ENCODE measurements at regions not wholly inside any gene's neighbourhood (a gene's known extent, or its start where the extent isn't known, plus 50 kb on each side); places are given as distances from the start of the nearest gene placed in this dataset.

DNA sequence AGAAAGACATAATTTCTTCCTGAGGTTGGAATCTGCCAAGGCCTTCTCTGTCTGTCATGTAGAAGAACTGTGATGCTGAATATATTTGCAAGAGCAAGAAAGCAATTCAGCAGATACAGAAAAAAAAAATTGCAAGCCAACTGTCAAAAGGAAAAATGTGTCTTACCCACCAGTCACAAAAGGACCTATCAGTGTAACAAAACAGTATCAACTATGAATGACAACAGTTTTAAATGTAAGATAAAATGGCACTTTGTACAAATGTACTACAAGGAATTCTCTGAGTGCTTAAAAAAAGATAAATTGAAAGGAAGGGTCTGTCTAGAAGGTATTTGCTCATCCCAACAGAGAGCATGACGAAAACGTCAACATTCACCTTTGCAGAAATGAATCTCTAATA lies 185.3 kb upstream of the TFAP2D start:
- Histone ChIP-seq H3K36me3 (ENCODE audit: control insufficient read depth, insufficient read depth, low read length) (no peaks in the 10 kb centered on the region), H3K4me3 (ENCODE audit: low read depth, low read length) (no peak overlapping the region), H3K27me3 (ENCODE audit: control insufficient read depth, insufficient read depth, low read length) (no peaks in the 10 kb centered on the region)
- no peak for DNase-seq (ENCODE audit: low read depth)
- no peak for TF ChIP-seq CTCF (IDR thresholded peaks at IDR 0.05; ENCODE audit: insufficient read depth, low read length, poor library complexity, severe bottlenecking)

DNA sequence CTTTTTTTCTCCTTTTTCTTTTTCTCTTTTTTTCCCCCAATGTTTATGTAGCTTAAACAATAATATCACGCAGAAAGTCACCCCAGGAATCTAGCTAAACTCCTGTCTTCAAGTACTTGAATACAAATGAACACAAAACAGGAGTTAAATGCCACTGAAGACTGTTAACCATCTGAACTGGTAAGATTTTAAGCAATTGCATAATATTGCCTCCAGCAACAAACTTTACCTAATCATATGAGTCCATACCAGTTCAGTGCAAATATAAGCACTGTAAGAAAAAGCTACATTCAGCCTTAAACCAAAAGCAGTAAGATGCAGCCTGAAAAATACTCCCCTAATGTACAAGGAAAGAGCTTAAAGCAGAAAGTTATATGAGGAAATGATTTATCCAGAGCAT lies 173.9 kb upstream of the TFAP2D start:
- TF ChIP-seq CTCF (IDR thresholded peaks at IDR 0.05; ENCODE audit: insufficient read depth, low read length, poor library complexity, severe bottlenecking): no peak
- H3K4me3 ChIP-seq (ENCODE audit: low read depth, low read length): no peak overlapping the region
- H3K27me3 ChIP-seq (ENCODE audit: control insufficient read depth, insufficient read depth, low read length): no peaks in the 10 kb centered on the region
- no peaks in the 10 kb centered on the region for H3K36me3 ChIP-seq (ENCODE audit: control insufficient read depth, insufficient read depth, low read length)
- no peak for DNase-seq (ENCODE audit: low read depth)

GRCh38 chr6:50541941-50542340 lies 171.4 kb upstream of the TFAP2D start:
- Histone ChIP-seq H3K36me3 (ENCODE audit: control insufficient read depth, insufficient read depth, low read length) (no peaks in the 10 kb centered on the region), H3K4me3 (ENCODE audit: low read depth, low read length) (no peak overlapping the region), H3K27me3 (ENCODE audit: control insufficient read depth, insufficient read depth, low read length) (no peaks in the 10 kb centered on the region)
- DNase-seq (ENCODE audit: low read depth): no peak
- no peak for TF ChIP-seq CTCF (IDR thresholded peaks at IDR 0.05; ENCODE audit: insufficient read depth, low read length, poor library complexity, severe bottlenecking)

GRCh38 chr6:50543666-50544065 lies 169.7 kb upstream of the TFAP2D start:
- Histone ChIP-seq H3K4me3 (ENCODE audit: low read depth, low read length) (no peak overlapping the region), H3K36me3 (ENCODE audit: control insufficient read depth, insufficient read depth, low read length) (no peaks in the 10 kb centered on the region), H3K27me3 (ENCODE audit: control insufficient read depth, insufficient read depth, low read length) (no peaks in the 10 kb centered on the region)
- no peak for DNase-seq (ENCODE audit: low read depth)
- no peak for TF ChIP-seq CTCF (IDR thresholded peaks at IDR 0.05; ENCODE audit: insufficient read depth, low read length, poor library complexity, severe bottlenecking)

DNA sequence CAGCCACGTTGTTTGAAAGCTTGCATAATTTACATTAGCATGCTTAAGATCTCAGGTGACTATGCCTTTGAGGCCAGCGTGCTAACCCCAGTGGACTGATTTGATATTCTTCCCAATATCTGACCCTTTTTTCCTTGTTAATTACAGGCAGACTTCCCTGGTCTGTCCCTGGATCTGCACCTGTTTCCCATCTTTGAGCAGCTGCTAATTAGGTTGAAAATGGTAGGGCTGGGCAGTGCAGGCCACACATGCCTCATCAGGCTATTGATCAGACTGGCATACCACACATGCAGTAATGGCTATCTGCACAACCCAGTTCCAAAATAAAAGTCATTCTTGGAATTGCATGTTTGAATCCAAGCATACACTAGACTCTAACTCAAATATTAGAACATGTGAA lies 164.3 kb upstream of the TFAP2D start:
- no peaks in the 10 kb centered on the region for H3K36me3 ChIP-seq (ENCODE audit: control insufficient read depth, insufficient read depth, low read length)
- no peaks in the 10 kb centered on the region for H3K27me3 ChIP-seq (ENCODE audit: control insufficient read depth, insufficient read depth, low read length)
- no peak for TF ChIP-seq CTCF (IDR thresholded peaks at IDR 0.05; ENCODE audit: insufficient read depth, low read length, poor library complexity, severe bottlenecking)
- no peak overlapping the region for H3K4me3 ChIP-seq (ENCODE audit: low read depth, low read length)
- no peak for DNase-seq (ENCODE audit: low read depth)

GRCh38 chr6:50549475-50549874 lies 163.9 kb upstream of the TFAP2D start:
- Histone ChIP-seq H3K36me3 (ENCODE audit: control insufficient read depth, insufficient read depth, low read length) (no peaks in the 10 kb centered on the region), H3K4me3 (ENCODE audit: low read depth, low read length) (no peak overlapping the region), H3K27me3 (ENCODE audit: control insufficient read depth, insufficient read depth, low read length) (no peaks in the 10 kb centered on the region)
- TF ChIP-seq CTCF (IDR thresholded peaks at IDR 0.05; ENCODE audit: insufficient read depth, low read length, poor library complexity, severe bottlenecking): no peak
- DNase-seq (ENCODE audit: low read depth): no peak

All from kidney epithelial cell (primary cell).